ENCODE measurements at regions not wholly inside any gene's neighbourhood (a gene's known extent, or its start where the extent isn't known, plus 50 kb on each side); places are given as distances from the start of the nearest gene placed in this dataset.

DNA sequence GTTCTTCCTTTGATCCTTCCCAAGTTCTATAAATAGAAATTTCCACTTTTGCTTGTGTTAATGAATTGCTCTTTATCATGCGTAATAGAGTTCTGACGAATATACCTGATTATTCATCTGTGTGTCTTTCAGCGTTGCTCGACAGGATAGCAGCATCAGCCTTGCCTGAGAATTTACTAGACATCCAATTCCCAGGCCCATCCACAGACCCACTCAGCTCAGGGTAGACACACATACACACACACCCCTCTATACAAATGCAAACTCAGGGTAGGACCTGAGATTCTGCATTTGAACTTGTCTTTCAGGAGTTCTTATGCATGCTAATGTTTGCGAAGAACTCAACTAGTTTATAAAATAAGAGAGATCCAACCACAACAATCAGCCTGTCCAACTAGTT lies 343.4 kb upstream of the GYPC start:
- TF ChIP-seq CTCF (IDR thresholded peaks at IDR 0.05 in 2 of 3, conservative IDR thresholded peaks at IDR 0.05 in 1 of 3; ENCODE audit: control insufficient read depth in 2 of 3, extremely low read depth in 1 of 3, insufficient read depth in 1 of 3, low read depth in 3 of 3, low read length in 3 of 3): no peak
- TF ChIP-seq POLR2A (IDR thresholded peaks at IDR 0.05; ENCODE audit: low read depth, low read length): no peak
- no peak for TF ChIP-seq SPI1 (IDR thresholded peaks at IDR 0.05; ENCODE audit: borderline replicate concordance, insufficient read depth, low read depth, low read length)
- no peak for TF ChIP-seq NR2C2 (IDR thresholded peaks at IDR 0.05; ENCODE audit: borderline replicate concordance, control insufficient read depth, insufficient read length, low read depth)
- no peak for TF ChIP-seq MTA2 (IDR thresholded peaks at IDR 0.05; ENCODE audit: low read depth)
- no peak for TF ChIP-seq JUNB (IDR thresholded peaks at IDR 0.05)
- no peak for TF ChIP-seq TCF7 (IDR thresholded peaks at IDR 0.05; ENCODE audit: borderline replicate concordance)

All from GM12878 (cell line).